GM12874 (cell line): ENCODE measurements at regions not wholly inside any gene's neighbourhood (a gene's known extent, or its start where the extent isn't known, plus 50 kb on each side); places are given as distances from the start of the nearest gene placed in this dataset.

ENCODE experiments used
- TF ChIP-seq, protein P1 (sequence below): IDR thresholded peaks from 2 replicates; pipeline ENCODE4 v1.5.1; 2011; ENCODE audit warnings: low read depth, mild to moderate bottlenecking, control low read depth, low read length, moderate library complexity; ENCODE audit not compliant: insufficient read depth

DNA sequence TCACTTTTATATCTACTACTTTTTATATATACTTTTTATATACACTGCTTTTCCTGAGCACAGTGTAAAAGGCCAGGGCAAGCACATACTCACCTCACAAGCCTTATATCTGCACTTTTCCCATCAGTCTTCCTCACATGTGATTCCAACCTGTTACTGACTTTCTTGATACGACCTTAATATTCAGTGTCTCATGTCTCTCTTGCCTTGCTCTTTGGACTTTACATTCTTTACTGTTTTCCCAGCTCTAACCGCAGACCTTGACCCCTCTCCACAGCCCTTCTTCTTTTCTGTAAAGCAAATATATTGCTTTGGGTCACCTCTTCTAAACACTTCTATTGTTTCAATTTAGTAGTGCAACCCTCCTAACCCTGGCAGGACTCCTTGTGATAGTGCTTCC is 353.1 kb upstream of the ANO5 start:
- TF ChIP-seq, protein P1, sequence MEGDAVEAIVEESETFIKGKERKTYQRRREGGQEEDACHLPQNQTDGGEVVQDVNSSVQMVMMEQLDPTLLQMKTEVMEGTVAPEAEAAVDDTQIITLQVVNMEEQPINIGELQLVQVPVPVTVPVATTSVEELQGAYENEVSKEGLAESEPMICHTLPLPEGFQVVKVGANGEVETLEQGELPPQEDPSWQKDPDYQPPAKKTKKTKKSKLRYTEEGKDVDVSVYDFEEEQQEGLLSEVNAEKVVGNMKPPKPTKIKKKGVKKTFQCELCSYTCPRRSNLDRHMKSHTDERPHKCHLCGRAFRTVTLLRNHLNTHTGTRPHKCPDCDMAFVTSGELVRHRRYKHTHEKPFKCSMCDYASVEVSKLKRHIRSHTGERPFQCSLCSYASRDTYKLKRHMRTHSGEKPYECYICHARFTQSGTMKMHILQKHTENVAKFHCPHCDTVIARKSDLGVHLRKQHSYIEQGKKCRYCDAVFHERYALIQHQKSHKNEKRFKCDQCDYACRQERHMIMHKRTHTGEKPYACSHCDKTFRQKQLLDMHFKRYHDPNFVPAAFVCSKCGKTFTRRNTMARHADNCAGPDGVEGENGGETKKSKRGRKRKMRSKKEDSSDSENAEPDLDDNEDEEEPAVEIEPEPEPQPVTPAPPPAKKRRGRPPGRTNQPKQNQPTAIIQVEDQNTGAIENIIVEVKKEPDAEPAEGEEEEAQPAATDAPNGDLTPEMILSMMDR = no peak

DNA sequence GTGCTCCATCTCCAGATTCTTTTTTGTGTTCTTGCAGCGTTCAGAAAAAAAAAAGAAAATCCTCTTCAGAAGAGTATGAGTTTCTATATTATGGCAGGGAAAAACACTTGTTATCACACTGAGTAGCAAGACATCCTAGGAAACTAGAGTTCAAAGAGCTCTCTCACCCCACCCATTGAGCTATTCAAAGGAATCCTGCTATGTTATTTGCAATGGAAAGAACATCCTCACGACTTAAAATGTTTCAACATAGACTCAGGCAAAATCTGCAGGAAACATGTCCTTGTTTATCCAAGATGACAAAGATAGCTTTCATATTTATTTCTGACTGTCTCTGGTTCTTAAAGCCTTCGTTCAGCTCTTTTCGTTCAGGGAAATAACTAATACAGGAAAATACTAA is 331.6 kb upstream of the ANO5 start:
- TF ChIP-seq, protein P1 = no peak

DNA sequence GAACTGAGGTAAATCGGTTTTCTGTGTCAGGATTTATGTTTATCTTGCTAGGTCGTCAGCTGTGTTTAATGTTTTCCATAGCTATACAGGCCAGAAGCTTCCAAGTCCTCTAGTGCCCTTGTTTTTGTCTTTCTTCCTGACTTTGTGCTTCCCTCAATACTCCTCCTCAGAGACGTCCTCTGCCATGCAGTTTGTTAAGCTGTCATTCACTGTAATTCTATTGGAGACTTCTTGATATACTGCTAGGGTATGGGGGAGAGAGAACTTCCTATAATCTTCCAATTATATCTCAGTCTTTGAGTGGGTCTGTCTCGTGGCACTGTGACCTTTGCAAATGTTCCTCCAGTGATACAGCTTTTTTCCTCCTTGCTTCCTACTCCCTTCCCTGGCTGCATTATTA is 327.3 kb upstream of the ANO5 start:
- TF ChIP-seq, protein P1 = no peak

DNA sequence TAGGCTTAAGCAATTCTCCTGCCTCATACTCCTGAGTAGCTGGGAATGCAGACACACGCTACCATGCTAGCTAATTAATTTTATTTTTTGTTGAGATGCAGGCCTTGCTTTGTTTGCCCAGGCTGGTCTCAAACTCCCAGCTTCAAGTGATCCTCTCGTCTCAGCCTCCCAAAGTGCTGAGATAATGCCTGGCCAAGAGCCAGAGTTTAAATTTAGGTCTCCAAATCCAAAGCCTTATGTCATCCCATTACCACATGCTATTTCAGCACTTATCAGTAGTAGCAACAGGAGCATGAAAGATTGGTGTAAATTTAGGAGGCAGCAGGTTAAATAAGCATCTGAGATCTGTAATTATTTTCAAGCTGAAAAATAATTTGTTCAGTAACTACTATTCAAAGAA is 326.1 kb upstream of the ANO5 start:
- TF ChIP-seq, protein P1 = no peak

DNA sequence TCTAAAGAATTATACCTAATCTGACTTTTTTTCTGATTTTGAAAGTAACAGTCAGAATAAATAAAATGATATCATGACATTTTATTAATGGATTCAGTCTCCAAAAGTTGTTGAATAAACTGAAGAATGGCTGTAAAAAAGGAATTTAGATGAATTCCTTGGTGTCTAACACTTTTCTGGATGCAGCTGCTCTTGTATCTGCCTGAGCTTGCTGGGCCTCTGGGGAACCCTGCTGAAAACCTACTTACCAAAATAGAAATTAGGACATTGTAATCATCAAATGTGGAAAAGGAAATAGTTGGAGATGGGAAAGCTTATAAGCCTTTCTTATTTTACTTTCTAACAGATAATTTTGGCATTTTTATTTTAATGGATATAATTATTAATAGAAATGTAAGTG is 315.7 kb upstream of the ANO5 start:
- TF ChIP-seq, protein P1 = no peak

DNA sequence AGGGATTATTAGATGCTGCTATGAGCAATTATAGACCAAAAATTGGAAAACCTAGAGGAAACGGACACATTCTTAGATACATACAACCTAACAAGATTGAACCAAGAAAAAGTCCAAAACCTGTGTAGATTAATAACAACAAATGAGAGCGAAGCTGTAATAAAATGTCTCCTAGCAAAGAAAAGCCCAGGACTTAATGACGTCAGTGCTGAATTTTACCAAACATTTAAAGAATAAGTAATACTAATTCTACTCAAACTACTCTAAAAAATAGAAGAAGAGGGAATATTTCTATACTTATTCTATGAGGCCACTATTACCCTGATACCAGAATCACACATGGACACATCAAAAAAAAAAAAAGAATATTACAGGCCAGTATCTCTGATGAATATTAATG is 309.5 kb upstream of the ANO5 start:
- TF ChIP-seq, protein P1 = no peak

DNA sequence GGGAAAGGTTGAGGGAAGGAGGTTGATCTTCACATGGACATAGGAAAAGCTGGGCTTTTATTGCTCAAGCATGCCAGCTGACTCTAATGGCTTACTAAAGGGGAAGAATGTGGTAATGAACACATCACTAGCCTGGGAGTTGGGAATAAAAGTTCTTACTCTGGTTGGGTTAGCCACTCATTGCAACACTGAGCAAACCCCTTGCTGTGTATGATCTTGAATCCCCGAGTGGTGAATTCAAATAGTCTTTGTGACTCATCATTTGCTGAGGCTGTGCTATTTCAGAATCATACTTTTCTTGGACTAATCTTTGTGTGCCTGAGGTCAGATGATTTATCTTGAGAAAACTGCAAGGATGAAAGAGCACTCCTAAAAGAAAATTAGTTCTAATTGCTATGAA is 304.1 kb upstream of the ANO5 start:
- TF ChIP-seq, protein P1 = no peak
